Liver (tissue), 3 donors: ENCODE measurements at regions not wholly inside any gene's neighbourhood (a gene's known extent, or its start where the extent isn't known, plus 50 kb on each side); places are given as distances from the start of the nearest gene placed in this dataset.
"Not testable (repeated sequence)": the region's sequence is repeated elsewhere in the genome, so short reads cannot be mapped to it uniquely, and the experiment has no call there.

Source experiments
- EGR1 ChIP-seq, 2 donors: IDR thresholded peaks; 2 replicates each; pipeline ENCODE4 v1.6.1; 2016 to 2018; ENCODE audit warnings: antibody characterized with exemption in 2 of 2, low read depth in 2 of 2
- GABPA ChIP-seq, 2 donors: IDR thresholded peaks in 1 of 2; conservative IDR thresholded peaks in 1 of 2; 2 replicates each; pipeline ENCODE4 v1.6.1; 2016; ENCODE audit warnings: antibody characterized with exemption in 2 of 2, mild to moderate bottlenecking in 1 of 2, moderate library complexity in 1 of 2
- JUND ChIP-seq, 2 donors: IDR thresholded peaks; 2 replicates each; pipeline ENCODE4 v1.6.1; 2016; ENCODE audit warnings: antibody characterized with exemption in 2 of 2
- RAD21 ChIP-seq, 2 donors: IDR thresholded peaks; 2 replicates each; pipeline ENCODE4 v1.6.1; 2016; ENCODE audit warnings: antibody characterized with exemption in 2 of 2, mild to moderate bottlenecking in 2 of 2
- RXRA ChIP-seq, 2 donors: IDR thresholded peaks; 2 replicates each; pipeline ENCODE4 v1.6.1; 2017 to 2018; ENCODE audit warnings: antibody characterized with exemption in 2 of 2, mild to moderate bottlenecking in 1 of 2
- SP1 ChIP-seq: IDR thresholded peaks from 2 replicates; pipeline ENCODE4 v1.6.1; 2018; ENCODE audit warnings: antibody characterized with exemption, mild to moderate bottlenecking
- TAF1 ChIP-seq: conservative IDR thresholded peaks from 2 replicates; pipeline ENCODE4 v1.6.1; 2016; ENCODE audit warnings: antibody characterized with exemption, mild to moderate bottlenecking
- YY1 ChIP-seq: IDR thresholded peaks from 2 replicates; pipeline ENCODE4 v1.6.1; 2016; ENCODE audit warnings: antibody characterized with exemption, mild to moderate bottlenecking
- TF ChIP-seq, protein P1 (sequence below): fragments of 150-350 bp; IDR thresholded peaks from 2 replicates; pipeline ENCODE4 v1.5.1; 2017; ENCODE audit warnings: improper control_type of control experiment, low read depth, low read length; ENCODE audit not compliant: missing input control
- TF ChIP-seq, protein P2 (sequence below): IDR thresholded peaks from 2 replicates; pipeline ENCODE4 v1.6.1; 2016; ENCODE audit warnings: antibody characterized with exemption
- TF ChIP-seq, protein P3 (sequence below): IDR thresholded peaks from 2 replicates; pipeline ENCODE4 v1.6.1; 2016; ENCODE audit warnings: antibody characterized with exemption, mild to moderate bottlenecking
- TF ChIP-seq, protein P4 (sequence below): IDR thresholded peaks from 2 replicates; pipeline ENCODE4 v1.6.1; 2016; ENCODE audit warnings: antibody characterized with exemption
- TF ChIP-seq, protein P5 (sequence below): IDR thresholded peaks from 2 replicates; pipeline ENCODE4 v1.6.1; 2016; ENCODE audit warnings: antibody characterized with exemption
- donor health status: healthy.
- donor health status: healthy.

DNA sequence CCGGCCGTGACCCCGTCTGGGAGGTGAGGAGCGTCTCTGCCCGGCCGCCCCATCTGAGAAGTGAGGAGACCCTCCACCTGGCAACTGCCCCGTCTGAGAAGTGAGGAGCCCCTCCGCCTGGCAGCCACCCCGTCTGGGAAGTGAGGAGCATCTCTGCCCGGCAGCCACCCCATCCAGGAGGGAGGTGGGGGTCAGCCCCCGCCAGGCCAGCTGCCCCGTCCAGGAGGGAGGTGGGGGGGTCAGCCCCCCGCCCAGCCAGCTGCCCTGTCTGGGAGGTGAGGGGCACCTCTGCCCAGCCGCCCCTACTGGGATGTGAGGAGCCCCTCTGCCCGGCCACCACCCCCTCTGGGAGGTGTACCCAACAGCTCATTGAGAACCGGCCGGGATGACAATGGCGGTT, 428.7 kb downstream of the LTN1 start:
- not testable (repeated sequence) for TF ChIP-seq RXRA (IDR thresholded peaks at IDR 0.05); YY1; SP1; RAD21 (IDR thresholded peaks at IDR 0.05); TAF1; GABPA (IDR thresholded peaks at IDR 0.05 in 1 of 2, conservative IDR thresholded peaks at IDR 0.05 in 1 of 2); EGR1 (IDR thresholded peaks at IDR 0.05; ENCODE audit: low read depth in 2 of 2); JUND (IDR thresholded peaks at IDR 0.05)
- TF ChIP-seq, protein P1, sequence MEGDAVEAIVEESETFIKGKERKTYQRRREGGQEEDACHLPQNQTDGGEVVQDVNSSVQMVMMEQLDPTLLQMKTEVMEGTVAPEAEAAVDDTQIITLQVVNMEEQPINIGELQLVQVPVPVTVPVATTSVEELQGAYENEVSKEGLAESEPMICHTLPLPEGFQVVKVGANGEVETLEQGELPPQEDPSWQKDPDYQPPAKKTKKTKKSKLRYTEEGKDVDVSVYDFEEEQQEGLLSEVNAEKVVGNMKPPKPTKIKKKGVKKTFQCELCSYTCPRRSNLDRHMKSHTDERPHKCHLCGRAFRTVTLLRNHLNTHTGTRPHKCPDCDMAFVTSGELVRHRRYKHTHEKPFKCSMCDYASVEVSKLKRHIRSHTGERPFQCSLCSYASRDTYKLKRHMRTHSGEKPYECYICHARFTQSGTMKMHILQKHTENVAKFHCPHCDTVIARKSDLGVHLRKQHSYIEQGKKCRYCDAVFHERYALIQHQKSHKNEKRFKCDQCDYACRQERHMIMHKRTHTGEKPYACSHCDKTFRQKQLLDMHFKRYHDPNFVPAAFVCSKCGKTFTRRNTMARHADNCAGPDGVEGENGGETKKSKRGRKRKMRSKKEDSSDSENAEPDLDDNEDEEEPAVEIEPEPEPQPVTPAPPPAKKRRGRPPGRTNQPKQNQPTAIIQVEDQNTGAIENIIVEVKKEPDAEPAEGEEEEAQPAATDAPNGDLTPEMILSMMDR, result not testable (repeated sequence)
- TF ChIP-seq, protein P2, sequence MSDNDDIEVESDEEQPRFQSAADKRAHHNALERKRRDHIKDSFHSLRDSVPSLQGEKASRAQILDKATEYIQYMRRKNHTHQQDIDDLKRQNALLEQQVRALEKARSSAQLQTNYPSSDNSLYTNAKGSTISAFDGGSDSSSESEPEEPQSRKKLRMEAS, result not testable (repeated sequence)
- TF ChIP-seq, protein P3, sequence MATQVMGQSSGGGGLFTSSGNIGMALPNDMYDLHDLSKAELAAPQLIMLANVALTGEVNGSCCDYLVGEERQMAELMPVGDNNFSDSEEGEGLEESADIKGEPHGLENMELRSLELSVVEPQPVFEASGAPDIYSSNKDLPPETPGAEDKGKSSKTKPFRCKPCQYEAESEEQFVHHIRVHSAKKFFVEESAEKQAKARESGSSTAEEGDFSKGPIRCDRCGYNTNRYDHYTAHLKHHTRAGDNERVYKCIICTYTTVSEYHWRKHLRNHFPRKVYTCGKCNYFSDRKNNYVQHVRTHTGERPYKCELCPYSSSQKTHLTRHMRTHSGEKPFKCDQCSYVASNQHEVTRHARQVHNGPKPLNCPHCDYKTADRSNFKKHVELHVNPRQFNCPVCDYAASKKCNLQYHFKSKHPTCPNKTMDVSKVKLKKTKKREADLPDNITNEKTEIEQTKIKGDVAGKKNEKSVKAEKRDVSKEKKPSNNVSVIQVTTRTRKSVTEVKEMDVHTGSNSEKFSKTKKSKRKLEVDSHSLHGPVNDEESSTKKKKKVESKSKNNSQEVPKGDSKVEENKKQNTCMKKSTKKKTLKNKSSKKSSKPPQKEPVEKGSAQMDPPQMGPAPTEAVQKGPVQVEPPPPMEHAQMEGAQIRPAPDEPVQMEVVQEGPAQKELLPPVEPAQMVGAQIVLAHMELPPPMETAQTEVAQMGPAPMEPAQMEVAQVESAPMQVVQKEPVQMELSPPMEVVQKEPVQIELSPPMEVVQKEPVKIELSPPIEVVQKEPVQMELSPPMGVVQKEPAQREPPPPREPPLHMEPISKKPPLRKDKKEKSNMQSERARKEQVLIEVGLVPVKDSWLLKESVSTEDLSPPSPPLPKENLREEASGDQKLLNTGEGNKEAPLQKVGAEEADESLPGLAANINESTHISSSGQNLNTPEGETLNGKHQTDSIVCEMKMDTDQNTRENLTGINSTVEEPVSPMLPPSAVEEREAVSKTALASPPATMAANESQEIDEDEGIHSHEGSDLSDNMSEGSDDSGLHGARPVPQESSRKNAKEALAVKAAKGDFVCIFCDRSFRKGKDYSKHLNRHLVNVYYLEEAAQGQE, result not testable (repeated sequence)
- TF ChIP-seq, protein P4, sequence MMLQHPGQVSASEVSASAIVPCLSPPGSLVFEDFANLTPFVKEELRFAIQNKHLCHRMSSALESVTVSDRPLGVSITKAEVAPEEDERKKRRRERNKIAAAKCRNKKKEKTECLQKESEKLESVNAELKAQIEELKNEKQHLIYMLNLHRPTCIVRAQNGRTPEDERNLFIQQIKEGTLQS, result not testable (repeated sequence)
- TF ChIP-seq, protein P5, sequence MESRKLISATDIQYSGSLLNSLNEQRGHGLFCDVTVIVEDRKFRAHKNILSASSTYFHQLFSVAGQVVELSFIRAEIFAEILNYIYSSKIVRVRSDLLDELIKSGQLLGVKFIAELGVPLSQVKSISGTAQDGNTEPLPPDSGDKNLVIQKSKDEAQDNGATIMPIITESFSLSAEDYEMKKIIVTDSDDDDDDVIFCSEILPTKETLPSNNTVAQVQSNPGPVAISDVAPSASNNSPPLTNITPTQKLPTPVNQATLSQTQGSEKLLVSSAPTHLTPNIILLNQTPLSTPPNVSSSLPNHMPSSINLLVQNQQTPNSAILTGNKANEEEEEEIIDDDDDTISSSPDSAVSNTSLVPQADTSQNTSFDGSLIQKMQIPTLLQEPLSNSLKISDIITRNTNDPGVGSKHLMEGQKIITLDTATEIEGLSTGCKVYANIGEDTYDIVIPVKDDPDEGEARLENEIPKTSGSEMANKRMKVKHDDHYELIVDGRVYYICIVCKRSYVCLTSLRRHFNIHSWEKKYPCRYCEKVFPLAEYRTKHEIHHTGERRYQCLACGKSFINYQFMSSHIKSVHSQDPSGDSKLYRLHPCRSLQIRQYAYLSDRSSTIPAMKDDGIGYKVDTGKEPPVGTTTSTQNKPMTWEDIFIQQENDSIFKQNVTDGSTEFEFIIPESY, result not testable (repeated sequence)
